Stimulated activated CD4-positive, alpha-beta T cell treated with anti-CD3 and anti-CD28 coated beads, Interleukin-4, amount 100 ng/mL, for 4 hours (primary cell): ENCODE measurements at regions not wholly inside any gene's neighbourhood (a gene's known extent, or its start where the extent isn't known, plus 50 kb on each side); places are given as distances from the start of the nearest gene placed in this dataset.
"Not testable (repeated sequence)": the region's sequence is repeated elsewhere in the genome, so short reads cannot be mapped to it uniquely, and the experiment has no call there.

Source experiments
- DNase-seq, 2 experiments: peaks; one replicate each; pipeline ENCODE4 v3.0.0-alpha.2; 2020

DNA sequence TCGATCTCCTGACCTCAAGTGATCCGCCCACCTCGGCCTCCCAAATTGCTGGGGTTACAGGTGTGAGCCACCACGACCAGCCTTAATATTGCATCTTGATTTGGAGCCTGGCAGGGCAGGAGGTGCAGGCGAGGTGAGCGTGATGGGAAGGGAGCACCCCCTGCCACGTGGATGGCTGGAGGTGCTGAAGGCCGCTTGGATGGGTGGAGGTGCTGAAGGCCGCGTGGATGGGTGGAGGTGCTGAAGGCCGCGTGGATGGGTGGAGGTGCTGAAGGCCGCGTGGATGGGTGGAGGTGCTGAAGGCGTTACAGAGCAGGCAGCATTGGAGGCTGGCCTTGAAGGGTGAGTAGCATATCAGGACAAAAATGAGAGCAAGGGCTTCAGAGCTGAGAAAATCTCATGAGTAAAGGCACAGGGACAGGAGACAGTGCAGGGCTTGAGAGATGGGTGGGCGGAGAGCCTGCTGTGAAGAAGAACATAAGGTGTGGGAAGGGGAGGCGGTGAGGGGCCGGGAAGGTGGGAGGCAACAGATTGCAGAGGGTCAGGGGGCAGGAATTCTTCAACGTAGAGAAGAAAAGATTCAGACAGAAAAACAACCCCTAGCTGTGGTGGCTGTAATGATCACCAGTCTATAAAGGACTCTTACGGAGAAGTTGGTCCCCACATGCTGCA lies 101.7 kb upstream of the SEC14L1 start:
- DNase-seq = no peak

DNA sequence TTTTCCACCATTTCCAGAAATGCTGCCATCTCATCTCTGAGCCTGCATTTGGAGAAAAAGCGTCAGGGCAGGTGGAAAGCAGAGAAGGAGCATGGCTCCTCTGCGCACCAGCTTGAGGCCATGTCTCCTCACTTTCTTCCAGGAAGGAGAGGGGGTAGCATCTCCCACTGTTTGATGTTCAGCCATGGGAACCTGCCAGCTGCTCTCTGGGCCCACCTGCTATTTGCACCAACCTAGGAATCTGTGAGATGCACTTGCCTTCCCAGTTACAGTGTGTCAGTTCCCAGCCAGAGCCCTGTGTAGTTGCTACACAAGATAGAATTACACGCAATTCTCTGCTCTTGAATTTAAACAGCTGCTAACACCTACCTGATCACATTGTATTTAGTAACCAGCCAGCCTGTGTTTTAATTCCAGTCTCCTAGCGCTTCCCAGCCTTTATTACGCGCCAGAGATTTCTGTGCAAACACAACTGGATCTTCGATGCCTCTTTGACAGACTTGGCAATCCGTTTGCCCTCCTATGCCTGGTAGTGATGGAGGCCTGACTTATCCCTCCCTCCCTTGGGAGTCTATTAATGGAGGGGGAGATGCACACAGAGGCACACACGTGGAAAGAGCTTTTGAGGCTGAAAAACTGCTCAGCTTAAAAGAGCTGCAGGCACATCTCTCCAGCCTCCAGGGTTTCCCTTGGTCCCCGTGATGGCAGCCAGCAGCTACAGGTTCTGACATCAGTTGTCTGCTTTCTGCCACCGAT lies 98.1 kb upstream of the SEC14L1 start:
- DNase-seq = no peak

DNA sequence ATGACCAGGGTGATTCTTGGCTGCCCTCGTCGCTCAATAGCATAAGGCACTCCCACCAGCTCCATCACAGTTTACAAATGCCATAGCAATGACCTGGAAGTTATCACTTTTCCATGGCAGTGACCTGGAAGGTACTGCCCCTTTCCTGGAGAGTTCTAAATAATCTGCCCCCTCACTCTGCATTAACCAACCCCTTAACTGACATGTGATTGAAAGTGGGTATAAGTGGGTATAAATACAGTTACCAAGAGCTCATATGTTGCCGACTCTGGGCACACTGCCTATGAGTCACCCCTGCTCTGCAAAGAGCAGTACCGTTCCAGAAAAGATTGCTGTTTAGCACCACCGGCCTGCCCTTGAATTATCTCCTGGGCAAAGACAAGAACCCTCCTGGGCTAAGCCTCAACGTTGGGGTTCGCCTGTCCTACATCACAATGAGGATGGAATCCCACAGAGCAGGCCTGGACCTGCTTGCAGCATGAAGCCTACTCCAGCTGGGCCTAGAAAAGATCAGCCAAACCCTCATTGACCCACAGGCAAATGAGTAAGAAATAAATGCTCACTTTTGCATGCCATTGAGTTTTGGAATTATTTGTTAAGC lies 95.2 kb upstream of the SEC14L1 start:
- DNase-seq = no peak

DNA sequence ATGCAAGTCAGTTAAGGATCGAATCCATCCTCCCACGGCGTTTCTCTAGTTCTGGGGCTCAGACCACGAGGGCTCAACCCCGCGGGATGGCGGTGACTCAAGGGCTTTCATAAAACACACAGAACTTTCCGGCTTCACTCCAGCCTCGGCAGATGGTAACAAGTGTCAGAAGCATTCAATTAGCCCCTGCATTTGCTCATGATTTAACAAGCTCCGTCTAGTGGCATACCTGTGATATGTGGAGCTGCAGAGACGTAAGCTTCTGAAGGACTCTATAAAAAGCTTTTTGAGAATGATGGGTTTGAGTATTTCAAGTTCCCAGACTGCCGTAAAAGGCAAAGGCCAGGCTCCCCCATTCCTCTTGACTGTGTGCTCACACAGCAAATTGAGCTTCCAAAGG lies 91.3 kb upstream of the SEC14L1 start:
- DNase-seq = no peak

DNA sequence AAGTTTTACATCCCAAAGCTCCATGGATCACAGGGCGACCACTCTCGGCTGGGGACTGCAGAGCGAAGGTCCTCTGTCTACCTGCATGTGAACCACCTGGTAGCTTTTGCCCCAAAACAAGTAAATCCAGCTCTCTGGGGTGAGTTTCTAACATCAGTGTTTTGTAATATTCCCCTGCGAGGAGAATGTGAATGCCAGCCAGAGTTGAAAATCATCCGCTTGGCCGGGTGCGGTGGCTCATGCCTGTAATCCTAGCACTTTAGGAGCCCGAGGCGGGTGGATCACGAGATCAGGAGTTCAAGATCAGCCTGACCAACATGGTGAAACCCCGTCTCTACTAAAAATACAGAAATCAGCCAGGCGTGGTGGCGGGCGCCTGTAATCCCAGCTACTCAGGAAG lies 89.9 kb upstream of the SEC14L1 start:
- DNase-seq = not testable (repeated sequence)

DNA sequence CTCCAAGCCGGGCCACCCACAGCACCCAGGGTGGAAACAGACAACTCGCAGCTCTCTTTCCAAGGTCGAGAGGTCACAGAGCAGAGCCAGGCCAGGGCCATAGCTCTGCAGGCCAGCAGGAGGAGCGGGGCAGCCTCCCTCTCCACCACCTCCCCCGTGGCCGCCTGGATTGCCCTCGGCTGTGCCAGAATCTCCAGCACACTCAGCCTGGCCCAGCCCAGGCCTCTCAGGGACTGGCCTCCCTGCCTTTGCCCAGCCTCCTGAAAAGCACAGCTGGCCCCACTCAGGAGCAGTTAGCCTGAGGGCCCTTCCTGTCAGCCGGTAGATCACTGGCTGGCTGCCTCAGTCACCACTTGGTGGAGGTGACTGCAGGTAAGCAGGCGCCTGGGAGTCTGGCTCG lies 85.8 kb upstream of the SEC14L1 start:
- no peak for DNase-seq

DNA sequence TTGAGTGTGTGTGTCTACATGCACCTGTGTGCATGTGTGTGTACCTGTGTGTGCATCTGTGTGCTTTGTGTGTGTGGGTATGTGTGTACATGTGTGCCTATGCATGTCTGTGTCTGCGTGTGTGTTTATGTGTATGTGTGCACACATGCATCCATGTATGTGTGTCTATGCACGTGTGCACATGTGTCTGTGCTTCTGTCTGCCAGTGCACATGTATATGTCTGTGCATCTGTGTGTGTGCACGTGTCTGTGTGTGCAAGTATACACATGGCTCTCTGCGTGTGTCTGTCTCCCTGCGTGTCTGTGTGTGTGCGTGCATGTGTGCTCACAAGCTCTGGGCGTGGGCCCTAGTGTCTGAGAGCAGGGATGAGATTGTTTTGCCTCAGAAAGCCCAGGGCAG lies 85.3 kb upstream of the SEC14L1 start:
- no peak for DNase-seq

DNA sequence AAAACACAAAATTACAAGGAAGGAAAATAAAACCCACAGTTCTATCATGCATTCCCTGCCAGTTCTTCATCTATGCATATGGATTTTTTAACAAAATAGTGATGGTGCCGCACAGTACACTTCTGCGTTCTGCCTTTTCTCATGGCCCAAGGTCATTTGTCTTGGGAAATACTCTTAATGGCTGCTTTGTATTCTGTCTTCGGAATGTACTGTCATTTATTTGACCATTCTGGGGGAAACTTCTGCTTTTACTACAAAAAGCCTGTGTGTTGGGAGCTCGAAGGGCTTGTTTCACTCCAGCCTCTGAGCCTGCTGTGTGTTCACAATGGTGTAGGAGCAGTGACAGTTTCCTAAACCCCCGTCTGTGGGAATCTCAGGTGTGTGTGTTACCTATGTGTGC lies 82.8 kb upstream of the SEC14L1 start:
- DNase-seq = no peak

DNA sequence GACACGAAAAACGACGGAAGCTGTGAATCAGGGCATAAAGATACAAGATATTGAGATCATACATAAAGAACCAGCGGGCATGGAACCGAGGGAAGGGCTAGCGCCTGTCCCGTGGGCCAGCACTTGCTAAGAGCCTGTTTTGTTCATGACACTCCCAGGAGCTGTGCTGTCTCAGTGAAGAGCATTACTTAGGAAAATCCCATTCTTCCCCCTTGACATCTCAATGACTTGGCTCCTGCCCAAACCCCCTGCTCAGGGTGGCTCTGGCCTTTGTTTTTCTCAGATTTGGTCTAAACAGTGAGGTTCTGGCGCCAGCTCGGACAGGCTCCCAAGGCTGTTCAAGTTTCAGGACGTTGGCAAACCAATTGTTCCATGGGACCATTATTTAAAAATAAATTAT lies 79.1 kb upstream of the SEC14L1 start:
- DNase-seq = no peak

DNA sequence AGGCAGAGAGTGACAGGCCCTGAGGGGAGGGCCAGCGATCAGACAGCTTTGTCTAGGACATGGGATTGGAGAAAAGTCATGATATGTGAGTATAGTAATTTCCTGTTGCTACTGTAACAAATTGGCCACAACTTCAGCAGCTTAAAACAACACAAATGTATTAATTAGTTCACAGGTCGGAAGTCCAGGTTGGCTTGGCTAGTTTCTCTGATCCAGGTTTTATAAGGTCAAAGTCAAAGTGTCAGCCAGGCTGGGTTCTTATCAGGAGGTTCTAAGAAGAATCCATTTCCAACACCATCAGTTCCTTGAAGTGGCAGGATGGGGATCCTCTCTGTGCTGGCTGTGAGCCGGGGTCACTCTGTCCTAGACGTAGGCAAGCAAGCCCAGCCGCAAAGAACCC lies 76.2 kb upstream of the SEC14L1 start:
- DNase-seq = no peak

DNA sequence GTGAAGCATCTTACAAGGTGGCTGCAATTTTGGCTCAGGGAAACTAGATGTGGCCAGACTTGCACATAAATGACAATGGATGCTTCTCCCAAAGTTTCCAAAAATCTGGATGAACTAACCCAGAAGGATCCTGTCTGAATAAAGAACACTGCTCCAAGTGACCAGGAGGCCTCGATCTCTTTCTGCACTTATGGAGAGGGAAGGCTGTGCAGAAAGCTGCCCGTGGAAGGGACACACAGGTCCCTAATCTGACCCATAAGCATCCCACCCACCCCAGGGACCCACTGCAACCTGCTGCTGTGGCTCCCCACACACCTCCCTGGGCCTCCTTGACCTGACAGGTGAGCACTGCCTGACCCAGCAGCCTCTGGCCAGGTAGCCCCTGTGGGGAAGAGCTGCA lies 74.6 kb upstream of the SEC14L1 start:
- no peak for DNase-seq

DNA sequence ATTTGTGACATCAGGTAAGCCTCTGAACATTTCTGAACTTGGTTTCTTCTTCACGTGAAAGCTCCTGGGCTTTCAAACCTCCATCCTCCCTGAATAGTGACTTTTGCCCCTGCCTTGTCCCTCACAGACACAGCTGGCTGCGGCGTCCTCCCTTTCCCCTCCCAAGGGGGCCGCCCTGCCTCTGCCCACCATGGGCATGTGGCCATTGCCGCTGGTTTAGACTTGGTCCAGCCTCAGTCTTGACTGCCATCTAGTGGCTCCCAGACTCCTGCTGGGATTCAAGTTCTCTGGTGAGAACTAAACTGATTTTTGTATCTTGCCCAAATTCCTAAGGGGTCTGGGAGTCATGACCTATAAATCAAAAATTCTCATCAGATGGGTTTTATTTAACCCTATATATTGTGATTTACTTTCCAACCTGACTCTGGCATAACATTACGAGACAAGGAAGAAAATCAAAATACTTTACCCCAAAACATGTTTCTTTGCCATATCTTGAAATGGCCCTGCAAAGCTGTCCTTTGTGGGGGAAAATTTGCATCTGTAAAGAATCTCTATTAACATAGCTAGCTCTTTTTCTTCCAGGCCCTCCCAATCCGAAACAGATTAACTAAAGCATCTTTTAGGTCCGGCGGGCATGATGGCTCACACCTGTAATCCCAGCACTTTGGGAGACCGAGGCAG lies 73.9 kb upstream of the SEC14L1 start:
- peak; percentile 20 to 34 for DNase-seq

DNA sequence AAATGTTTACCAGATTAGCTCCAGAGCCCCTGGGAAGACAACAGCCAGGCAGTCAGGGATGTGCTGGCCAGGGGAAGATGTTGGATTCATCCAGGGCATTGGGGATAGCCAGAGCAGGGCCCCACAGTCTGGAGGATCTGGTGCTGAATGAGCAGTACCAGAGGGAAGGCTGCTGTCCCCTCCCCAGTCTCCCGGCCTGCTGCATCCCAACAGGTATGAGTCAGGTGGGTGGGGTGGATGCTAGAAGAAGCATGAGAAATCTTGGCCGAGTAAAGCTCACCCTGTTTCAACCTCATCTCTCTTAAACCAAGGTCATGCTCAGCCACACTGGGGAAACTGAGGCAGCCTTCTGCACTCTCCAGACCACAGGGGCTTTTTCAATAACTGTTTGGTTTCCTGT lies 71.9 kb upstream of the SEC14L1 start:
- DNase-seq = no peak

DNA sequence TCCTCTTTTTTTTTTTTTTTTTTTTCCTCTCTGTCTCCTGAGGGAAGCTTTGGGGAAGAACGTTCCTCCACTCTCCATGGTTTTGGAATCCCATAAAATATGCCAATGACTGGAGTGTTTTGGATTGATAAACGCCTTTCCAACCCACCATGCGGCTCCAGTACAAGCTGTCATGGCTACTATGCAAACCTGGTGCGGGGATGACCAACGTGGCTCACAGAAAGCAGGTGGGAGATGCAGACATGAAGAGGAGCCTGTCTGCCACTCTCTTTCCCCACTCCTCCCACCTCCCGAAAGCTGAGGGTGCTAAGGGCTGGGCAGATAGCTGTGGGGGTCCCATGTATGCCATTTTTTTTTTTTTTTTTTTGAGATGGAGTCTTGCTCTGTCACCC lies 69.9 kb upstream of the SEC14L1 start:
- no peak for DNase-seq

DNA sequence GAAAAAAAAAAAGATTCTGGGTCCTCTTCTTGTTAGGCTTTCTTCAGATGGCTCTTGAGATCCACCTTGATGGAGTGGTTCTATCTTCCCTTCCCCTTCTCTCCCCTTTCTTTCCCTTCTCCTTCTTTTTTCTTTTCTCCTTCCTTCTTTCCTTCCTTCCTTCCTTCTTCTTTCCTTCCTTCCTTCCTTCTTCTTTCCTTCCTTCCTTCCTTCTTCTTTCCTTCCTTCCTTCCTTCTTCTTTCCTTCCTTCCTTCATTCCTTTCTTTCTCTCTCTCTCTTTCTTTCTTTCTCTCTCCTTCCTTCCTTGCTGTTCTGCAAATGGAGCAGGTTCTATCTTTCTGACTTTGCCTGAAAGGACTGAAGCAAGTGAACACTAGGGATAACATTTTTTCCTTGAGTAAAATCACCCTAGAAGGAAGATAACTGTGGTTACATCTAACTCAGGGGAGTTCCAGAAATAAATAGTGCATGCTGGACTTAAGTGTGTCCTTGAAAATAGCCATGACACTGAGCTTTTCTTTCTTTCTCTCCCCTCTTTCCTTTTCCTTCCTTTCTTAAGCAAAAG lies 68.8 kb upstream of the SEC14L1 start:
- DNase-seq = no peak

DNA sequence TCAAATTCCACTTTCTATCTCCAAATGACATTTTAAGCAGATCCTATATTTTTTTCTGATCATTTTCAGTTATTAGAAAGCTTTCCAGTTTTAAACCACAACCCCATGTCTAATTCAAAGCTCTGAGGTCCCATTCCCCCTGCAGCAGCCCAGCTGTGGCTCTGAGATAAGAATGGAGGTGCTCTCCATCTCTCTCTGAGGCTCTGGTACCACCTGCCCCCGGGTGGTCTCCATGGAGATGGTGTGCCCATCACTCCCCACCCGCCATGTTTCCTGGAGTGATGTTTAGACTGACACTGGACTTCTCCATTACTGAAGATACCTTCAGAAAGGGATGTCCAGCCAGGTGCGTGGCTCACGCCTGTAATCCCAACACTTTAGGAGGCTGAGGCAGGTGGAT lies 68.1 kb upstream of the SEC14L1 start:
- DNase-seq = no peak

DNA sequence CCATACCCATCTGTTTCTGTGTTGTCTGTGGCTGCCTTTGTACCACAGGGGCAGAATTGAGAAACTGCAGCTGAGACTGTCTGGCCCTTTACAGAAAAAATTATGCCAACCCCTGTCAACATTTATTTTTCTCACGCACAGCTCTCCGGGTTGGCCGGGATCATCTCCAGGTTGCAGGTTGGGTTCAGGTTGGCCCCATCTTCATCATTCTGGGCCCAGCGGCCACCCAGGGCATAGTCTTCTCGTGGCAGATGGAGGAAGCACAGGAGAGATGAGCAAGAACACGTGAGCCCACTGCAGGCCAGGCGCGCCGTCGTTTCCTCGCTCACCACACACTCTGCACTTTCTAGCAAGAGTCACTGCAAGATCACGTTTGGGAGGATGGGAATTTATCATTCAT lies 66.1 kb upstream of the SEC14L1 start:
- no peak for DNase-seq

DNA sequence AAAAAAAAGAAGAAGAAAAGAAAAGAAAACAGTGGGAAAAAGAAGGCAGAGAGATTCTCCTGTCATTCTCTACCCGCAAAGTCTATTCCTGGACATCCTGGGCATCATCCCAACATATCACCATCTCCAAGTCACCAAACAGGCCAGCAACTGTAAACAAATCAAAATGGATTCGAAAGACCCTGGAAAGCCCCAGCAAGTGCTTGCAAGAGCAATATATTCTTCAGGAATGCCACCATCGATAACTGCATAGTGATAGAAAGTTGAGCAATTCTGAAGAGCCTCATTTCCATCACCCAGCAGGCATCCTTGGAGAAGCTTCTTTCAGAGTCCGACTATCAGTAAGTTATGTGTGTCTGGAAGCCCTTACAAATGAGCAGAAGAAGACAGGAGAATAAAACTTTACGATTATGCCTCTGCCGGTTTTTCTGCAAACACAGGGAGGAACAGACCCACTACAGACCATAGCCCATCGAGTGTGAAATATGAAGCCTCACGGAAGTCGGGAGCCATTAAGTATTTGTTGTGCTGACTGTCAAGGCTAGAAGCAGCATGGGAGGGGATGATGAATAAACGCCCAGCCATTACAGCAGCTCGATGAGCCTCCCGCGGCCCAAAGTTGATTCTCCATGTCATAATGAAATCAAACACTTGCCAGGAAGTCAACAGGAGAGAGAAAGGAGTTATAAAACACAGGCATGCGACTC lies 64.5 kb upstream of the SEC14L1 start:
- no peak for DNase-seq

DNA sequence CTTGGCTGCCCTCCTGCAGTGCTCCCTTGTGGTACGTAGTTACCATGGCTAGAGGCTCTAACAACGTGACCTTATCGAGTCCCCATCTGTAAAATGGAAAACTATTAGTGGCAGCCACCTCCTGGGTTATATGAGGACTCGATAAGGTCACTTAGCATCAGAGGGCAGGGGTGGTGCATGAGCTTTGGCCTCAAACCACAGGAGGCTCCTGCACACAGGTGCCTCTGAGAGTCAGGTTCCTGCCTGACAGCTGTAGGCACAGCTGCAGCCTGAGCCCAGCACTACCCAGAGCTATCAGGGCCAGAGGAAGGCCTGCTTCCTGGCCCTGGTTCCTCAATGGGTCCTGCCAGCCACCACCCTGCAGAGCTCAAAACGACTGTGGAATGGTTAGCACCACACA lies 57.2 kb upstream of the SEC14L1 start:
- no peak for DNase-seq

DNA sequence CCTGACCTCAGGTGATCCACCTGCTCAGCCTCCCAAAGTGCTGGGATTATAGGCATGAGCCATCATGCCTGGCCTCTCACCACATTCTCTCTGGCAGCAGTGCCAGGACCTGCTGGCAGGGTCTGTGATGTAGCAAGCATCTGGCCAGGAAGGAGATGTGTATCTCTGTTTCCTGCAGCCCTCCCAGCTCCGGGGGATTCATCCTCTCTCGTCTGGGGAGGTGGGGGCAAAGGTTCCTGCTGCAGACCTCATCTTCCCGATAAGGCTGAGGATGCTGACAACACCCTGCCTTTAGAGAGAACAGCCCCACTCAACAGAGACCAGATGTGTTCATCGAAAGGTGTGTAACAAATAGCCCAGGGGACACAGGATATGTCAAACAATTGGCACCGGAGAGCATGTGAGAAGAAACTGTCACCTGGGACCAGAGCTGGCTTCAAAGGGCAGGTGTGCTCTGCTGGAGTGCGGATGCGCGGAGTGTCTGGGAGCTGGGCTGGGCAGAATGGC lies 54.8 kb upstream of the SEC14L1 start:
- DNase-seq = no peak

DNA sequence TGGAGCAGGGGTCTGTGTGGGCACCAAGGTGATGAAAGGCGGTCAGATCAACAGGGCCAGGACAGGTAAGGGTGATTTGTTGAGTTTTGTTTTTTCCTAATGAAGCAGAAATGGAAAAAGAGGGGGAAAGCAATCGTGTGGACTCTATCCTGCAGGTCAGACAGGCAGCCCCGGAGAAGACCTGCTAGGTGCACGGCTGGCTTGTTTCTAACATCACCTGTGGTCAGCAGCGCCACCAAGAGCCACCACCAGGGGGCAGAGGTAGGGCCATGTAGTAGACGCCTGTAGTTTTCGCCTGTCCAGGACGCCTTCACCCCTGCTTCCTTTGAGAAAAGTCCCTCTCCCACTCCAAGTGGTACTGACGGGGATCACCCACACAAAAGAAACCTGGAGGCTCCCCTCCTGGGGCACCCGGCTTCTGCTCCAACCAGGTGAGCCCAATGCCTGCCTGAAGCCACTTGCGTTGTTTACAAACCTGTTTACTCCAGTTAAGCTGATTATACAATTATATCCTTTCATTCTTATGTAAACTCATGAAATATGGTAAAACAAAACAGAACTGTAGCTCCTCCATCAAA lies 54.2 kb upstream of the SEC14L1 start:
- peak; percentile 66 to 82 for DNase-seq
